Neutrophil (primary cell): ENCODE measurements at regions not wholly inside any gene's neighbourhood (a gene's known extent, or its start where the extent isn't known, plus 50 kb on each side); places are given as distances from the start of the nearest gene placed in this dataset.

Experiments used
- H3K27ac ChIP-seq: fragments of 200-600 bp; sonication (generic); 2 replicates; pipeline ENCODE4 v1.5.1; 2016; ENCODE audit warnings: mild to moderate bottlenecking, moderate library complexity
- H3K27me3 ChIP-seq: fragments of 200-600 bp; sonication (generic); 2 replicates; pipeline ENCODE4 v1.6.0; 2016; ENCODE audit warnings: mild to moderate bottlenecking
- H3K36me3 ChIP-seq: fragments of 200-600 bp; sonication (generic); 2 replicates; pipeline ENCODE4 v1.5.1; 2017
- H3K4me1 ChIP-seq, 2 experiments: fragments of 200-600 bp in 1 of 2; sonication (generic) in 1 of 2; 1 replicate in 1 of 2; 2 replicates in 1 of 2; pipeline versions ENCODE4 v1.5.1 to v1.6.1; 2013 to 2016; ENCODE audit warnings: low read depth in 1 of 2, low read length in 1 of 2, mild to moderate bottlenecking in 1 of 2, moderate library complexity in 1 of 2; ENCODE audit not compliant: control insufficient read depth in 1 of 2, insufficient read depth in 1 of 2
- H3K4me3 ChIP-seq, 2 experiments: fragments of 200-600 bp in 1 of 2; sonication (generic) in 1 of 2; 1 replicate in 1 of 2; 2 replicates in 1 of 2; pipeline ENCODE4 v1.5.1; 2013 to 2016; ENCODE audit warnings: low read depth in 1 of 2, low read length in 1 of 2, mild to moderate bottlenecking in 1 of 2, moderate library complexity in 1 of 2
- H3K9me3 ChIP-seq: fragments of 200-600 bp; sonication (generic); 2 replicates; pipeline ENCODE4 v1.5.1; 2016
- CTCF ChIP-seq: fragments of 200-600 bp; sonication (generic); IDR thresholded peaks from 2 replicates; pipeline ENCODE4 v1.5.1; 2016; ENCODE audit warnings: antibody characterized with exemption

- H3K36me3 ChIP-seq = no peaks in the 10 kb centered on the region
- H3K27ac ChIP-seq = no peak overlapping the region
- H3K27me3 ChIP-seq = no peaks in the 10 kb centered on the region
- H3K4me3 ChIP-seq = no peak overlapping the region
- H3K9me3 ChIP-seq = no peaks in the 10 kb centered on the region
- no peak for TF ChIP-seq CTCF
- H3K4me1 ChIP-seq = peaks cover 0 to 11% of the 10 kb centered on the region in 2 experiments
Measured at GRCh38 chr1:100628631-100629081, 90.7 kb downstream of the GPR88 start.

GRCh38 chr1:100629391-100629790, 90.2 kb upstream of the VCAM1 start:
- H3K4me1 ChIP-seq = peaks cover 0 to 11% of the 10 kb centered on the region in 2 experiments
- TF ChIP-seq CTCF = no peak

GRCh38 chr1:100631015-100631551, 88.5 kb upstream of the VCAM1 start:
- Histone ChIP-seq H3K27ac (no peak overlapping the region), H3K4me1 (peaks cover 0 to 11% of the 10 kb centered on the region in 2 experiments), H3K36me3 (no peaks in the 10 kb centered on the region), H3K4me3 (no peak overlapping the region), H3K27me3 (no peaks in the 10 kb centered on the region), H3K9me3 (no peaks in the 10 kb centered on the region)
- TF ChIP-seq CTCF = no peak

More at GRCh38 chr1:100629391-100629790, 90.2 kb upstream of the VCAM1 start:
- H3K9me3 ChIP-seq = no peaks in the 10 kb centered on the region
- no peaks in the 10 kb centered on the region for H3K27me3 ChIP-seq
- H3K27ac ChIP-seq = no peak overlapping the region
- no peak overlapping the region for H3K4me3 ChIP-seq
- H3K36me3 ChIP-seq = no peaks in the 10 kb centered on the region

GRCh38 chr1:100642826-100643225, 76.7 kb upstream of the VCAM1 start:
- no peak overlapping the region for H3K4me3 ChIP-seq
- no peaks in the 10 kb centered on the region for H3K27me3 ChIP-seq

GRCh38 chr1:100643471-100644196, 75.9 kb upstream of the VCAM1 start:
- no peak overlapping the region for H3K27ac ChIP-seq
- no peak overlapping the region for H3K4me3 ChIP-seq
- no peaks in the 10 kb centered on the region for H3K4me1 ChIP-seq
- H3K27me3 ChIP-seq = no peaks in the 10 kb centered on the region
- TF ChIP-seq CTCF = no peak
- no peaks in the 10 kb centered on the region for H3K36me3 ChIP-seq
- no peaks in the 10 kb centered on the region for H3K9me3 ChIP-seq

More at GRCh38 chr1:100642826-100643225, 76.7 kb upstream of the VCAM1 start:
- Histone ChIP-seq H3K27ac (no peak overlapping the region), H3K36me3 (no peaks in the 10 kb centered on the region), H3K9me3 (no peaks in the 10 kb centered on the region), H3K4me1 (no peaks in the 10 kb centered on the region)
- no peak for TF ChIP-seq CTCF
